ENCODE measurements at regions not wholly inside any gene's neighbourhood (a gene's known extent, or its start where the extent isn't known, plus 50 kb on each side); places are given as distances from the start of the nearest gene placed in this dataset.

DNA sequence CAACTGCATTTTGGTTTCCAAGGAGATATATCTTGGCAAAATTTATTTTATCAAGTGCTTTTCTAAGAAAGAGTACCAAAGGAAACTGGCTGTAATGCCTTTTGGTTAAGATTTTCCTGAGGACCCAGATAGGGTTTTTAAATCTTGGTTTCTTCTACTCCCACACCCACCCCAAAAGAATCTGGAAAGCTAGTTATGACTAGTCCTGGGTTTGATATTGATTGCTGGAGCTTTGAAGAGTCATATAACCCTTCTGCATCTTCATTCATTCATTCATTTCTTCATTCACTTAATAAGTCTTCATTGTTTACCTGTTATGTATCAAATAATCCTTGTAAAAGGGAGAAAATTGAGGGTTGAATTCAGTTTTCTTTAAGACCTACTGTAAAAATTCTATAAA is 425.2 kb downstream of the PCNX1 start:
- peaks cover 99% of the 10 kb centered on the region for H3K79me2 ChIP-seq (ENCODE audit: insufficient read depth, low read length)
- H3K27ac Mint-ChIP-seq (ENCODE audit: unreplicated experiment): no peak overlapping the region

DNA sequence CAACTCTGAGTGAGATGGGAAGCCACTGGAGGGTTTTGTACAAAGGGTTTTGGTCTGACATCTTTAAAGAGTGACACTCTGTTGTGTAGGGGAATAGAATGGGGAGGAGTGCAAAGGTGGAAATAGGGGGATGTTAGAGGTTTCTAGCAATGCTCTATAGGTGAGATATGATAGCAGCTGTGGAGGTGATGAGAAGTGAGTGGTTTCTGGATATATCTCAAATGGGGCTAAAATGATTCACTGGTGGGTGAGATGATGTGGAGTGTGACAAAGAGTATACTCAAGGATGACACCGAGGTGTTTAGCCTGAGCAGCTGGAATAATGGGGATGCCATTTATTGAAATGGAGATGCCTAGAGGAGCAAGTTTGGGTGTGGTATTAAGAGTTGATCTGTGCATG is 426.4 kb downstream of the PCNX1 start:
- no peak for FAIRE-seq
- H3K4me1 ChIP-seq (ENCODE audit: insufficient read depth, low read length): no peaks in the 10 kb centered on the region
- no peak for DNase-seq (ENCODE audit: low read depth)
- peaks cover 4% of the 10 kb centered on the region for H3K9me3 Mint-ChIP-seq (ENCODE audit: unreplicated experiment)
- H3K4me1 Mint-ChIP-seq (ENCODE audit: low read depth, unreplicated experiment): peaks cover 4% of the 10 kb centered on the region
- no peak overlapping the region for H3K9ac ChIP-seq (ENCODE audit: low read length)
- H3K36me3 ChIP-seq (ENCODE audit: insufficient read depth, low read length): no peaks in the 10 kb centered on the region
- no peak overlapping the region for H3K27ac Mint-ChIP-seq (ENCODE audit: unreplicated experiment)
- H3K36me3 Mint-ChIP-seq (ENCODE audit: low read depth, unreplicated experiment): peaks cover 16% of the 10 kb centered on the region
- no peak overlapping the region for H2AFZ ChIP-seq (ENCODE audit: low read depth, low read length)
- H3K27ac ChIP-seq (ENCODE audit: low read depth, low read length): no peak overlapping the region
- no peak overlapping the region for H3K4me3 ChIP-seq (ENCODE audit: insufficient read depth, low read depth, low read length)
- TF ChIP-seq, protein P1, sequence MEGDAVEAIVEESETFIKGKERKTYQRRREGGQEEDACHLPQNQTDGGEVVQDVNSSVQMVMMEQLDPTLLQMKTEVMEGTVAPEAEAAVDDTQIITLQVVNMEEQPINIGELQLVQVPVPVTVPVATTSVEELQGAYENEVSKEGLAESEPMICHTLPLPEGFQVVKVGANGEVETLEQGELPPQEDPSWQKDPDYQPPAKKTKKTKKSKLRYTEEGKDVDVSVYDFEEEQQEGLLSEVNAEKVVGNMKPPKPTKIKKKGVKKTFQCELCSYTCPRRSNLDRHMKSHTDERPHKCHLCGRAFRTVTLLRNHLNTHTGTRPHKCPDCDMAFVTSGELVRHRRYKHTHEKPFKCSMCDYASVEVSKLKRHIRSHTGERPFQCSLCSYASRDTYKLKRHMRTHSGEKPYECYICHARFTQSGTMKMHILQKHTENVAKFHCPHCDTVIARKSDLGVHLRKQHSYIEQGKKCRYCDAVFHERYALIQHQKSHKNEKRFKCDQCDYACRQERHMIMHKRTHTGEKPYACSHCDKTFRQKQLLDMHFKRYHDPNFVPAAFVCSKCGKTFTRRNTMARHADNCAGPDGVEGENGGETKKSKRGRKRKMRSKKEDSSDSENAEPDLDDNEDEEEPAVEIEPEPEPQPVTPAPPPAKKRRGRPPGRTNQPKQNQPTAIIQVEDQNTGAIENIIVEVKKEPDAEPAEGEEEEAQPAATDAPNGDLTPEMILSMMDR (IDR thresholded peaks at IDR 0.05; ENCODE audit: insufficient read depth, low read depth, low read length): no peak
- TF ChIP-seq EZH2 (IDR thresholded peaks at IDR 0.05; ENCODE audit: insufficient read depth, low read length): no peak
- no peak overlapping the region for H3K4me2 ChIP-seq (ENCODE audit: low read length)
- H3K9me3 ChIP-seq (ENCODE audit: insufficient read depth, low read depth, low read length): no peaks in the 10 kb centered on the region
- no peaks in the 10 kb centered on the region for H3K27me3 ChIP-seq (ENCODE audit: insufficient read depth, low read length)
- peaks cover 97% of the 10 kb centered on the region for H3K79me2 ChIP-seq (ENCODE audit: insufficient read depth, low read length)
- H3K4me3 Mint-ChIP-seq (ENCODE audit: unreplicated experiment): no peak overlapping the region
- H4K20me1 ChIP-seq (ENCODE audit: insufficient read depth, low read length): peaks cover 64% of the 10 kb centered on the region
- no peaks in the 10 kb centered on the region for H3K27me3 Mint-ChIP-seq (ENCODE audit: low read depth, unreplicated experiment)

More for the DNA sequence above, 425.2 kb downstream of the PCNX1 start:
- peaks cover 67% of the 10 kb centered on the region for H4K20me1 ChIP-seq (ENCODE audit: insufficient read depth, low read length)
- H3K9ac ChIP-seq (ENCODE audit: low read length): no peak overlapping the region
- H3K4me1 ChIP-seq (ENCODE audit: insufficient read depth, low read length): no peaks in the 10 kb centered on the region
- Mint-ChIP-seq H3K9me3 (ENCODE audit: unreplicated experiment) (peaks cover 4% of the 10 kb centered on the region), H3K4me3 (ENCODE audit: unreplicated experiment) (no peak overlapping the region), H3K4me1 (ENCODE audit: low read depth, unreplicated experiment) (peaks cover 13% of the 10 kb centered on the region), H3K27me3 (ENCODE audit: low read depth, unreplicated experiment) (no peaks in the 10 kb centered on the region), H3K36me3 (ENCODE audit: low read depth, unreplicated experiment) (peaks cover 13% of the 10 kb centered on the region)
- H3K9me3 ChIP-seq (ENCODE audit: insufficient read depth, low read depth, low read length): no peaks in the 10 kb centered on the region
- no peak overlapping the region for H3K27ac ChIP-seq (ENCODE audit: low read depth, low read length)
- DNase-seq (ENCODE audit: low read depth) (no peak), FAIRE-seq (no peak)
- H3K4me2 ChIP-seq (ENCODE audit: low read length): no peak overlapping the region
- no peak for TF ChIP-seq EZH2 (IDR thresholded peaks at IDR 0.05; ENCODE audit: insufficient read depth, low read length)
- TF ChIP-seq, protein P1 (IDR thresholded peaks at IDR 0.05; ENCODE audit: insufficient read depth, low read depth, low read length): no peak
- H2AFZ ChIP-seq (ENCODE audit: low read depth, low read length): no peak overlapping the region
- H3K27me3 ChIP-seq (ENCODE audit: insufficient read depth, low read length): no peaks in the 10 kb centered on the region
- no peak overlapping the region for H3K4me3 ChIP-seq (ENCODE audit: insufficient read depth, low read depth, low read length)
- no peaks in the 10 kb centered on the region for H3K36me3 ChIP-seq (ENCODE audit: insufficient read depth, low read length)

GRCh38 chr14:71336489-71337192 is 429.4 kb downstream of the PCNX1 start:
- Histone ChIP-seq H3K27me3 (ENCODE audit: insufficient read depth, low read length) (no peaks in the 10 kb centered on the region), H4K20me1 (ENCODE audit: insufficient read depth, low read length) (peaks cover 66% of the 10 kb centered on the region), H3K27ac (ENCODE audit: low read depth, low read length) (no peak overlapping the region), H3K4me3 (ENCODE audit: insufficient read depth, low read depth, low read length) (no peak overlapping the region), H3K9ac (ENCODE audit: low read length) (no peak overlapping the region), H3K79me2 (ENCODE audit: insufficient read depth, low read length) (peaks cover 96% of the 10 kb centered on the region), H3K4me2 (ENCODE audit: low read length) (no peak overlapping the region), H2AFZ (ENCODE audit: low read depth, low read length) (no peak overlapping the region), H3K36me3 (ENCODE audit: insufficient read depth, low read length) (no peaks in the 10 kb centered on the region), H3K4me1 (ENCODE audit: insufficient read depth, low read length) (no peaks in the 10 kb centered on the region), H3K9me3 (ENCODE audit: insufficient read depth, low read depth, low read length) (no peaks in the 10 kb centered on the region)
- Mint-ChIP-seq H3K9me3 (ENCODE audit: unreplicated experiment) (peaks cover 4% of the 10 kb centered on the region), H3K36me3 (ENCODE audit: low read depth, unreplicated experiment) (peaks cover 8% of the 10 kb centered on the region), H3K27ac (ENCODE audit: unreplicated experiment) (no peak overlapping the region), H3K4me3 (ENCODE audit: unreplicated experiment) (no peak overlapping the region), H3K4me1 (ENCODE audit: low read depth, unreplicated experiment) (no peaks in the 10 kb centered on the region), H3K27me3 (ENCODE audit: low read depth, unreplicated experiment) (no peaks in the 10 kb centered on the region)
- FAIRE-seq: no peak
- no peak for TF ChIP-seq EZH2 (IDR thresholded peaks at IDR 0.05; ENCODE audit: insufficient read depth, low read length)
- TF ChIP-seq, protein P1 (IDR thresholded peaks at IDR 0.05; ENCODE audit: insufficient read depth, low read depth, low read length): no peak
- no peak for DNase-seq (ENCODE audit: low read depth)
